Endothelial cell of umbilical vein (primary cell): ENCODE measurements at regions not wholly inside any gene's neighbourhood (a gene's known extent, or its start where the extent isn't known, plus 50 kb on each side); places are given as distances from the start of the nearest gene placed in this dataset.

Experiments used
- BruUV-seq: library from RNA; stranded (reverse); fragments of 400-500 nt; replicated peaks from 2 replicates; lab custom pipeline; 2021; lab: Mats Ljungman, UMichigan
- CTCF ChIA-PET: fragments of 300-600, 350-600 bp; sonication (Branson Sonifier 250); formaldehyde crosslinking; loops from one replicate; lab custom pipeline; 2021; ENCODE audit warnings: antibody characterized with exemption, inconsistent platforms; lab: Charles Lee
- POLR2A ChIA-PET: fragments of 300-600, 350-600 bp; sonication (Branson Sonifier 250); formaldehyde crosslinking; loops from one replicate; lab custom pipeline; 2021; ENCODE audit warnings: antibody characterized with exemption, inconsistent platforms; lab: Charles Lee
- DNase-seq: peaks from one replicate; pipeline ENCODE4 v3.0.0-alpha.2; 2011; ENCODE audit warnings: low read depth, low spot score
- FAIRE-seq: peaks from 2 replicates; lab custom pipeline; 2011; peaks lifted over from hg19 to GRCh38; lab: Jason Lieb, UNC
- H2AFZ ChIP-seq: 2 replicates; pipeline ENCODE4 v1.6.0; 2012; ENCODE audit warnings: low read depth, low read length, control low read depth, inconsistent platforms
- H3K27ac ChIP-seq: 2 replicates; pipeline ENCODE4 v1.5.1; 2011; ENCODE audit warnings: low read depth, mild to moderate bottlenecking, control low read depth, low read length, moderate library complexity; ENCODE audit not compliant: insufficient read depth
- H3K27me3 ChIP-seq, 2 experiments: 2 replicates each; pipeline versions ENCODE4 v1.6.0 to v1.6.1; 2011; ENCODE audit warnings: low read length in 2 of 2, mixed read lengths in 1 of 2; ENCODE audit not compliant: control insufficient read depth in 2 of 2, insufficient read depth in 2 of 2
- H3K36me3 ChIP-seq, 2 experiments: 2 replicates in 1 of 2; 3 replicates in 1 of 2; pipeline ENCODE4 v1.5.1; 2011; ENCODE audit warnings: low read length in 2 of 2, mild to moderate bottlenecking in 1 of 2, moderate library complexity in 1 of 2; ENCODE audit not compliant: control insufficient read depth in 2 of 2, insufficient read depth in 2 of 2; ENCODE audit errors: extremely low read depth in 1 of 2
- H3K4me1 ChIP-seq: 3 replicates; pipeline ENCODE4 v1.5.1; 2011; ENCODE audit warnings: mild to moderate bottlenecking, low read length; ENCODE audit not compliant: control insufficient read depth, insufficient read depth; ENCODE audit errors: extremely low read depth
- H3K4me2 ChIP-seq: 2 replicates; pipeline ENCODE4 v1.6.1; 2011; ENCODE audit warnings: low read length, control low read depth, mixed read lengths; ENCODE audit not compliant: insufficient read depth
- H3K4me3 ChIP-seq, 3 experiments: fragments of 200-600 bp in 1 of 3; sonication (generic), shearing (Covaris generic) in 1 of 3; replicated peaks in 1 of 3; 2 replicates each; pipeline ENCODE4 v1.5.1; 2011 to 2016; ENCODE audit warnings: control low read depth in 3 of 3, low read length in 3 of 3, mild to moderate bottlenecking in 2 of 3, inconsistent platforms in 1 of 3, low read depth in 1 of 3, moderate library complexity in 1 of 3; ENCODE audit not compliant: insufficient read depth in 1 of 3
- H3K79me2 ChIP-seq: 2 replicates; pipeline ENCODE4 v1.6.0; 2012; ENCODE audit warnings: low read length, inconsistent platforms; ENCODE audit not compliant: control insufficient read depth, insufficient read depth
- H3K9ac ChIP-seq: replicated peaks from 2 replicates; pipeline ENCODE3; 2011; ENCODE audit warnings: low read length, control low read depth; ENCODE audit not compliant: insufficient read depth; ENCODE audit errors: extremely low read depth
- H3K9me1 ChIP-seq: replicated peaks from 3 replicates; pipeline ENCODE4 v1.6.0; 2011; ENCODE audit warnings: mild to moderate bottlenecking, low read length; ENCODE audit not compliant: control insufficient read depth, insufficient read depth; ENCODE audit errors: extremely low read depth
- H3K9me3 ChIP-seq: replicated peaks from 2 replicates; pipeline ENCODE4 v1.5.1; 2012; ENCODE audit warnings: low read length, inconsistent platforms; ENCODE audit not compliant: control insufficient read depth, insufficient read depth
- H4K20me1 ChIP-seq: replicated peaks from 2 replicates; pipeline ENCODE3; 2011; ENCODE audit warnings: mild to moderate bottlenecking, low read length; ENCODE audit not compliant: control insufficient read depth, insufficient read depth; ENCODE audit errors: extremely low read depth
- EZH2 ChIP-seq: IDR thresholded peaks from 2 replicates; pipeline ENCODE4 v1.6.1; 2012; ENCODE audit warnings: borderline replicate concordance, low read depth, mild to moderate bottlenecking, moderate library complexity, low read length, inconsistent platforms; ENCODE audit not compliant: severe bottlenecking
- FOS ChIP-seq: IDR thresholded peaks from 2 replicates; pipeline ENCODE4 v1.6.1; 2011; ENCODE audit warnings: mild to moderate bottlenecking, low read length, moderate library complexity, borderline replicate concordance; ENCODE audit not compliant: insufficient read depth
- GATA2 ChIP-seq: IDR thresholded peaks from 2 replicates; pipeline ENCODE4 v1.7.0; 2011; ENCODE audit warnings: low read depth, mild to moderate bottlenecking, moderate library complexity, mixed read lengths, low read length; ENCODE audit not compliant: insufficient read length, insufficient read depth
- JUN ChIP-seq: IDR thresholded peaks from 2 replicates; pipeline ENCODE4 v1.6.1; 2011; ENCODE audit warnings: borderline replicate concordance, low read depth; ENCODE audit not compliant: insufficient read length, insufficient read depth
- MAX ChIP-seq: IDR thresholded peaks from 2 replicates; pipeline ENCODE4 v1.6.1; 2011; ENCODE audit not compliant: insufficient read depth, insufficient read length
- MYC ChIP-seq: IDR thresholded peaks from one replicate; pipeline ENCODE4 v1.6.1; 2011; ENCODE audit warnings: mild to moderate bottlenecking, low read depth, low read length
- POLR2A ChIP-seq: IDR thresholded peaks from 2 replicates; pipeline ENCODE4 v1.6.1; 2012; ENCODE audit warnings: low read depth, mild to moderate bottlenecking, control low read depth, low read length
- POLR2AphosphoS5 ChIP-seq: IDR thresholded peaks from 2 replicates; pipeline ENCODE4 v1.6.1; 2012; ENCODE audit warnings: low read depth, mild to moderate bottlenecking, control low read depth, low read length, moderate library complexity; ENCODE audit not compliant: insufficient read depth
- dilution Hi-C: fragments of 300-500 bp; cut with MboI; formaldehyde crosslinking; loops from one replicate; pipeline ENCODE4 v1.15.0; 2019; ENCODE audit warnings: low sequenced_read_pairs; ENCODE audit not compliant: extremely low pct_ligation_motif_present
- intact Hi-C: fragments of 100-400 bp; cut with micrococcal nuclease; formaldehyde crosslinking; loops from one replicate; pipeline ENCODE4 v1.10.0; 2022
- TF ChIP-seq, protein P1 (sequence below), 2 donors: IDR thresholded peaks; 1 replicate in 1 of 2; 2 replicates in 1 of 2; pipeline ENCODE4 v1.5.1; 2011; ENCODE audit warnings: low read length in 2 of 2, mild to moderate bottlenecking in 2 of 2, moderate library complexity in 2 of 2, control low read depth in 1 of 2, inconsistent platforms in 1 of 2, low read depth in 1 of 2; ENCODE audit not compliant: insufficient read depth in 1 of 2; ENCODE audit errors: extremely low read depth in 1 of 2

DNA sequence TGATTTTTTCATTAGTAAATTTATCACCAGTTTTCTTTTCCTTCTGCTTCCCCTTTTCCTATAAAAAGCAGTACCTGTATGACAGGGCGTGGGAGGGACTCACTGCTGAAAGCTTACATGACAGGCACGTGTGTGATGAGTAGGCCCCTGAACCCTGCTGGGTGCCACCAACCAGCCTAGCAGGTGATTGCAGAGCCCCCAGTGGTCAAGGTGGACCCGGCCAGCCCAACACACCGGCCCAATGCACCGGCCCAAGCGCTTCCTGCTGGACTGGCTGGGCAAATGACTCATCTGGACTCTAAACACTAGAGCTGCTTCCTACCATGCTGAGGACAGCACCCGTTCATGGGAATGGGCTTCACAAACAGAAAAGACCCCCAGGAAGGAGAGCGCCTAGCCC lies 89.8 kb upstream of the TMEM72 start:
- Histone ChIP-seq H3K27me3 (no peaks in the 10 kb centered on the region), H3K4me3 (no peak overlapping the region), H3K9ac (no peak overlapping the region), H3K9me1 (no peaks in the 10 kb centered on the region), H3K27ac (no peak overlapping the region), H3K79me2 (no peaks in the 10 kb centered on the region), H3K36me3 (no peaks in the 10 kb centered on the region), H3K4me1 (no peaks in the 10 kb centered on the region), H3K4me2 (no peak overlapping the region), H4K20me1 (no peaks in the 10 kb centered on the region), H2AFZ (no peak overlapping the region), H3K9me3 (no peaks in the 10 kb centered on the region)
- ChIA-PET POLR2A (no interaction called here), CTCF (no interaction called here)
- dilution Hi-C loops = no loop called here
- intact Hi-C loops = no loop called here
- no peak for DNase-seq
- FAIRE-seq = no peak
- TF ChIP-seq POLR2A (no peak), JUN (no peak), MYC (no peak), FOS (no peak), POLR2AphosphoS5 (no peak), GATA2 (no peak), MAX (no peak), EZH2 (no peak)
- TF ChIP-seq, protein P1, sequence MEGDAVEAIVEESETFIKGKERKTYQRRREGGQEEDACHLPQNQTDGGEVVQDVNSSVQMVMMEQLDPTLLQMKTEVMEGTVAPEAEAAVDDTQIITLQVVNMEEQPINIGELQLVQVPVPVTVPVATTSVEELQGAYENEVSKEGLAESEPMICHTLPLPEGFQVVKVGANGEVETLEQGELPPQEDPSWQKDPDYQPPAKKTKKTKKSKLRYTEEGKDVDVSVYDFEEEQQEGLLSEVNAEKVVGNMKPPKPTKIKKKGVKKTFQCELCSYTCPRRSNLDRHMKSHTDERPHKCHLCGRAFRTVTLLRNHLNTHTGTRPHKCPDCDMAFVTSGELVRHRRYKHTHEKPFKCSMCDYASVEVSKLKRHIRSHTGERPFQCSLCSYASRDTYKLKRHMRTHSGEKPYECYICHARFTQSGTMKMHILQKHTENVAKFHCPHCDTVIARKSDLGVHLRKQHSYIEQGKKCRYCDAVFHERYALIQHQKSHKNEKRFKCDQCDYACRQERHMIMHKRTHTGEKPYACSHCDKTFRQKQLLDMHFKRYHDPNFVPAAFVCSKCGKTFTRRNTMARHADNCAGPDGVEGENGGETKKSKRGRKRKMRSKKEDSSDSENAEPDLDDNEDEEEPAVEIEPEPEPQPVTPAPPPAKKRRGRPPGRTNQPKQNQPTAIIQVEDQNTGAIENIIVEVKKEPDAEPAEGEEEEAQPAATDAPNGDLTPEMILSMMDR (IDR thresholded peaks at IDR 0.05; ENCODE audit: extremely low read depth in 1 of 2, insufficient read depth in 1 of 2, low read depth in 1 of 2, low read length in 2 of 2) = no peak
- no TSS peak for BruUV-seq
